ENCODE measurements at regions not wholly inside any gene's neighbourhood (a gene's known extent, or its start where the extent isn't known, plus 50 kb on each side); places are given as distances from the start of the nearest gene placed in this dataset.

DNA sequence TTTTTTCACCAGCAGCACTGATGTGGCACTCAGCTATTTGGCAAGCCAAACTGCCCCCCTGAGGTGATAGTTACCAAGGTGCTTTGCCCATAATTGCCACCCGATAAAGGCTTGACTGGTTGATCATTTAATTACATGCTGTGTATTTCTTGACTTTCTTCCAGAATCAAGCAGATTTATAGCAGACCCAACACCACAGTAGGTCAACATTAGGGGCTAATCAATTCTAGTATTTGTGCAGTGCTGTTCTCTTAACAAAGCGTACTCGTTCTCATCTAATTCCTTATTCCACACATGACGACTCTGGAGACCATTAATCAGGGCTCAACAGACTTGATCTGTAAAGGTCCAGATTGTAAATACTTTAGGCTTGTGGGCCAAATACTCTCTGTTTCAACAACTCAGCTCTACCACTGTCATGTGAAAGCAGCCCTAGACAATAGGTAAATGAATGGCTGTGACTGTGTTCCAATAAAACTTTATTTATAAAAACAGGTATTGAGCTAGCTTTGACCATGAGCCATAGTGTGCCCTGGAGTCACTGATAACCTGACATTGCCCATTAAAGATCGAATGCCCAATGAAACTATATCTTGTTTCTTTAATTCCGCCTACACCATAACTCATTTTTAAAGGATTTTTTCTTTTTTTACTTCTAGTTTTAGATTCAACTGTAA is 119.1 kb upstream of the TMC3 start:
- no peak for DNase-seq (ENCODE audit: low read depth, low spot score)
- Mint-ChIP-seq H3K4me1 (no peaks in the 10 kb centered on the region), H3K4me3 (no peak overlapping the region), H3K27me3 (ENCODE audit: low read depth) (no peaks in the 10 kb centered on the region), H3K27ac (ENCODE audit: unreplicated experiment) (no peak overlapping the region), H3K36me3 (ENCODE audit: low read depth) (no peaks in the 10 kb centered on the region), H3K9me3 (peaks cover 3% of the 10 kb centered on the region)
- TF ChIP-seq, protein P1, sequence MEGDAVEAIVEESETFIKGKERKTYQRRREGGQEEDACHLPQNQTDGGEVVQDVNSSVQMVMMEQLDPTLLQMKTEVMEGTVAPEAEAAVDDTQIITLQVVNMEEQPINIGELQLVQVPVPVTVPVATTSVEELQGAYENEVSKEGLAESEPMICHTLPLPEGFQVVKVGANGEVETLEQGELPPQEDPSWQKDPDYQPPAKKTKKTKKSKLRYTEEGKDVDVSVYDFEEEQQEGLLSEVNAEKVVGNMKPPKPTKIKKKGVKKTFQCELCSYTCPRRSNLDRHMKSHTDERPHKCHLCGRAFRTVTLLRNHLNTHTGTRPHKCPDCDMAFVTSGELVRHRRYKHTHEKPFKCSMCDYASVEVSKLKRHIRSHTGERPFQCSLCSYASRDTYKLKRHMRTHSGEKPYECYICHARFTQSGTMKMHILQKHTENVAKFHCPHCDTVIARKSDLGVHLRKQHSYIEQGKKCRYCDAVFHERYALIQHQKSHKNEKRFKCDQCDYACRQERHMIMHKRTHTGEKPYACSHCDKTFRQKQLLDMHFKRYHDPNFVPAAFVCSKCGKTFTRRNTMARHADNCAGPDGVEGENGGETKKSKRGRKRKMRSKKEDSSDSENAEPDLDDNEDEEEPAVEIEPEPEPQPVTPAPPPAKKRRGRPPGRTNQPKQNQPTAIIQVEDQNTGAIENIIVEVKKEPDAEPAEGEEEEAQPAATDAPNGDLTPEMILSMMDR (conservative IDR thresholded peaks at IDR 0.05): no peak

DNA sequence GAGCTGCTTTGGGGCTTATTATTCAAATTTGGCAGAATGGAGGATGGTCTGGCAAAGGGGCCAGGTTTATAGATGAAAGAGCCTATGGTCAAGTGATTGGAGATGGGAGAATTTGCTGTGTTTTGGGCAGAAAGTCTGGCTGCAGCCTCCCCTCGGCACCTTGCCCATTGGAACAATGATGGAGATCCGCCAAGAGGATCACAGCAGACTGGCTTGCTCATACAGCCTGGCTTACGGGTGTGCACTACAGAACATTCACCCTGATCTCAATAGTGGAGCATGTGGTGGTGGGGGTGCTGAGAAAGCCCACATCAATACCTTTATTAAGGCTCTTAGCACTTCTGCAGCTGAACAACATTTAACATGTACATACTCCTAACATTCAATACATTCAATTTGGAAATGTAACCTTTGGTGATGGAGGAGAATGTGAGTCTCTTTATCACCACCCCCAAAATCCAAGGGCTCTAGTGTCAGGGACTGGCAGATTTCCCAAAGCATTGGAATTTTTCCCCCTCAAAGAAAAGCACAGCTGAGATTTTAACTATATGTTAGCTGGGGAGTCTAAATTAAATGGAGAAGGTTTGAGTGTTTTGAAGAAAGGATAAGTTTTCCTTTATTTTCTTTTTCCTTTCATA is 118.4 kb upstream of the TMC3 start:
- TF ChIP-seq, protein P1 (conservative IDR thresholded peaks at IDR 0.05): no peak

DNA sequence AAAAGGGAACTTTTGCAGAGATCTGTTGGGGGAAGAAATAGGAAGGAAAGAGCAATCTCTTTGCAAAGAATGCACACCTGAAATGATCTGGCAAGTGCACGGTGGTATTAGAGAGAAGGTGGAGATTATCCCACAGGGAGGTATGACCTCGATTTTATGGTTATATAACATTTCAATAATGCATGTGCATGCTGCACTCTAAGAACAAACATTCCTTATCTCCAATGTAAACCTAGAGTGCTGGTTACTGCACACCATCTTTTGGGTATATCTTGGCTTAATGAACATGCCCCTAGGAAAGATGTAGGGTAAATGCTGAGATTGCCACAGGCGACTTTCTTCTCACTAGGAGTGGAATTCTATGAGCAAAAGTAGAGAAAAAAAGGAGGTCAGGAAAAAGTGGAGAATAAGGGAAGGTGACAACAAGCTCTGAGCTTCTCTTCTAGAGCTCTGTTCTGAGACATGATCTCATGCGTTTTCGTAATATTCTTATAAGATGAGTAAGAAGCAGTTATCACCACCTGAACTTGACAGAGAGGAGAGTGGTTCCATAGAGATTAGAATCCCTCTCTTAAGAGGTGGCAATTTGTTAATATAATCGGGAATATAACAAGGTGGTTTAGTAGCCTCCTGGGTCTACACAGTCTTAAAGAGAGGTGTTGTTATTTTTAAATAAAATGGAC is 117.5 kb upstream of the TMC3 start:
- H3K36me3 Mint-ChIP-seq (ENCODE audit: low read depth): no peaks in the 10 kb centered on the region
- H3K4me1 Mint-ChIP-seq: no peaks in the 10 kb centered on the region
- H3K9me3 Mint-ChIP-seq: peaks cover 3% of the 10 kb centered on the region
- no peak for DNase-seq (ENCODE audit: low read depth, low spot score)
- H3K27me3 Mint-ChIP-seq (ENCODE audit: low read depth): no peaks in the 10 kb centered on the region
- no peak overlapping the region for H3K4me3 Mint-ChIP-seq
- TF ChIP-seq, protein P1 (conservative IDR thresholded peaks at IDR 0.05): no peak
- no peak overlapping the region for H3K27ac Mint-ChIP-seq (ENCODE audit: unreplicated experiment)

More for the DNA sequence above, 118.4 kb upstream of the TMC3 start:
- Mint-ChIP-seq H3K27me3 (ENCODE audit: low read depth) (no peaks in the 10 kb centered on the region), H3K4me3 (no peak overlapping the region), H3K27ac (ENCODE audit: unreplicated experiment) (no peak overlapping the region), H3K9me3 (peaks cover 3% of the 10 kb centered on the region), H3K36me3 (ENCODE audit: low read depth) (no peaks in the 10 kb centered on the region), H3K4me1 (no peaks in the 10 kb centered on the region)
- DNase-seq (ENCODE audit: low read depth, low spot score): no peak

DNA sequence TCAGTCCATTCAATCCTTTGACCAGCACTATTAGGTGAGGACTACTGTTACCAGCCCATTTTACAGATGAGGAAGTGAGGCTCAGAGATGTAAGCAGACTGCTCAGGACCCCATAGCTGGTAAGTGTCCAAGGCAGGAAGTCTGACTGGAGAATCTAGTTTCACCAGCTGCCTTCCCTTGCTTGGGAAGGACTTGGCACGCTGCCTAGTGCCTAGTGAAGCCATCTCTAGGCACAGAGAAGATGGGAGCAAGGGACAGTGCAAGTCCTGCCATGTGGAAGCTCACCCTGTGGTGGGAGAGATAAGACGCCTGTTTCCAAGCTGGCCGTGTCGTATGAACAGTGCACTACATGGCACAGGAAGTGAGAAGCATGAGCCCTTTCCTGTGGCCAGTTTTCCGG is 111.8 kb upstream of the TMC3 start:
- H3K36me3 Mint-ChIP-seq (ENCODE audit: low read depth): no peaks in the 10 kb centered on the region
- TF ChIP-seq, protein P1 (conservative IDR thresholded peaks at IDR 0.05): no peak
- peaks cover 5% of the 10 kb centered on the region for H3K4me1 Mint-ChIP-seq
- no peak overlapping the region for H3K27ac Mint-ChIP-seq (ENCODE audit: unreplicated experiment)
- peaks cover 3% of the 10 kb centered on the region for H3K9me3 Mint-ChIP-seq
- DNase-seq (ENCODE audit: low read depth, low spot score): no peak
- H3K4me3 Mint-ChIP-seq: no peak overlapping the region
- no peaks in the 10 kb centered on the region for H3K27me3 Mint-ChIP-seq (ENCODE audit: low read depth)

DNA sequence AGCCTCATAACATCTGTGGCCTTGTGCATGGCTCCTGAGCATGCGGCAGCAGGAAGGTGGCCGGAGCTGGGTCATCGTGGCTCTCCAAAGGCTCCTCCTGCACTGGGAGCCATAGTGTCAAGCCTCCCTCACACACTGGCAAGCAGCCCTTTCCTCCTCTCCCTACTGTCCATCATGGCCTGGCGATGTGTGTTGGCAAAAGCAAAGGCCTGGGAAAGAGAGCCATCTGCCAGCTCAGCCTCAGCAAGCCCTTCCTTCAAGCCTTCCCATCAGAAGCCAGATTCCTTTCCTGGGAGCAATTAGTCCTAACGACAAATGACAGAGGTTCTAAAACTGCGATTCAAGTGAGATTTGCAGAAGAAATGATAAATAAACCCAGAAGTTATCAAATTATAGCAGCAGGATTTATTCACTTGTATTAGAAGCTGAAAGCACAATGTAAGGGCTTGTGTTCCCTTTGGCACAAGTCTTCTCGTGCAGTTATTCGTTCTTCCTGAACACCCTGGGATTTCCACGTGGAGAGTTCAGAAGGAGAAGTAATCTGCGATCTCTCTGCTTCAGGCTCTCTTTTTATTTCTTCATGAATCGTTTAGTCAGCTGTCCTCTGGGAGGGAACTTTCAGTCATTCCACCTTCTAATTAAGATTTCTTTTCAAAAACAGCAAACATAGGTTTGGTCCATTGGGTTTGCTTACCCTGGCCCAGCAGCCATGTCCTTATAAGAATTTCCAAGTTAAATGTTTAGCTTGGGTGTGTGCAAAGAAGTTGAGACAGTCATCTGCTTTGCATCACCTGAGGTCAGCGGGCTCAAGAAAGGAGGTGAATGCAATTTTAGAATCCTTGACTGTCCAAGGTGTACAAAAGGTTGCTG is 110.3 kb upstream of the TMC3 start:
- no peaks in the 10 kb centered on the region for H3K36me3 Mint-ChIP-seq (ENCODE audit: low read depth)
- no peak for DNase-seq (ENCODE audit: low read depth, low spot score)
- no peaks in the 10 kb centered on the region for H3K27me3 Mint-ChIP-seq (ENCODE audit: low read depth)
- peaks cover 3% of the 10 kb centered on the region for H3K9me3 Mint-ChIP-seq
- TF ChIP-seq, protein P1 (conservative IDR thresholded peaks at IDR 0.05): no peak
- H3K27ac Mint-ChIP-seq (ENCODE audit: unreplicated experiment): peak overlapping the region; percentile 39
- peaks cover 10% of the 10 kb centered on the region for H3K4me1 Mint-ChIP-seq
- H3K4me3 Mint-ChIP-seq: no peak overlapping the region

All from neural crest cell (in vitro differentiated cells).